PC-9 (cell line): ENCODE measurements at regions not wholly inside any gene's neighbourhood (a gene's known extent, or its start where the extent isn't known, plus 50 kb on each side); places are given as distances from the start of the nearest gene placed in this dataset.

Experiments used
- CTCF ChIP-seq: fragments of 200-600 bp; sonication (generic); conservative IDR thresholded peaks from 2 replicates; pipeline ENCODE4 v1.6.1; 2017; ENCODE audit warnings: mixed run types, antibody characterized with exemption, mild to moderate bottlenecking, moderate library complexity
- EZH2 ChIP-seq: fragments of 200-600 bp; sonication (generic); IDR thresholded peaks from 2 replicates; pipeline ENCODE4 v1.8.0; 2017; ENCODE audit warnings: antibody characterized with exemption, low read depth

- no peak for TF ChIP-seq CTCF
- no peak for TF ChIP-seq EZH2
These were observed 599.1 kb downstream of the PTPRU start for GRCh38 chr1:29835406-29835805.
